Nucleus accumbens (tissue), 56 donors: ENCODE measurements at regions not wholly inside any gene's neighbourhood (a gene's known extent, or its start where the extent isn't known, plus 50 kb on each side); places are given as distances from the start of the nearest gene placed in this dataset.

Experiments
- DNase-seq, 56 donors: peaks; one replicate each; lab custom pipeline; 2025; lab: John Stamatoyannopoulos, UW

GRCh38 chrX:40325161-40325560 is 227.4 kb upstream of the BCOR start:
- DNase-seq: no peak

GRCh38 chrX:40323977-40324376 is 226.2 kb upstream of the BCOR start:
- DNase-seq: no peak

GRCh38 chrX:40320819-40321218 is 223.1 kb upstream of the BCOR start:
- DNase-seq: no peak

GRCh38 chrX:40318801-40319200 is 221.0 kb upstream of the BCOR start:
- no peak for DNase-seq

GRCh38 chrX:40318076-40318475 is 220.3 kb upstream of the BCOR start:
- DNase-seq: no peak

- no peak for DNase-seq
These were observed 218.7 kb upstream of the BCOR start for GRCh38 chrX:40316502-40316901.

- peak in 17 of 56 donors; percentile 0 to 17 (median 2) for DNase-seq
These were observed 216.3 kb upstream of the BCOR start for GRCh38 chrX:40314070-40314469.

- no peak for DNase-seq
These were observed 215.5 kb upstream of the BCOR start for GRCh38 chrX:40313269-40313668.

GRCh38 chrX:40310447-40310846 is 212.7 kb upstream of the BCOR start:
- no peak for DNase-seq

- DNase-seq: no peak
These were observed 212.3 kb upstream of the BCOR start for GRCh38 chrX:40310016-40310415.

- DNase-seq: no peak
These were observed 210.1 kb upstream of the BCOR start for GRCh38 chrX:40307871-40308270.

- no peak for DNase-seq
These were observed 206.4 kb upstream of the BCOR start for GRCh38 chrX:40304115-40304514.

- DNase-seq: no peak
These were observed 205.7 kb upstream of the BCOR start for GRCh38 chrX:40303256-40304077.

GRCh38 chrX:40300286-40300890 is 202.6 kb upstream of the BCOR start:
- no peak for DNase-seq

- DNase-seq: no peak
These were observed 201.9 kb upstream of the BCOR start for GRCh38 chrX:40299641-40300046.

GRCh38 chrX:40298572-40299479 is 201.1 kb upstream of the BCOR start:
- no peak for DNase-seq

GRCh38 chrX:40298069-40298468 is 200.3 kb upstream of the BCOR start:
- DNase-seq: no peak

- no peak for DNase-seq
These were observed 193.8 kb upstream of the BCOR start for GRCh38 chrX:40291553-40291952.

GRCh38 chrX:40290517-40290916 is 192.8 kb upstream of the BCOR start:
- DNase-seq: no peak

GRCh38 chrX:40285876-40286275 is 188.1 kb upstream of the BCOR start:
- DNase-seq: no peak

GRCh38 chrX:40284852-40285251 is 187.1 kb upstream of the BCOR start:
- DNase-seq: no peak
